ENCODE measurements at regions not wholly inside any gene's neighbourhood (a gene's known extent, or its start where the extent isn't known, plus 50 kb on each side); places are given as distances from the start of the nearest gene placed in this dataset.

- Histone ChIP-seq H3K4me3 (replicated peaks; ENCODE audit: insufficient read depth, low read length) (no peak overlapping the region), H3K27me3 (ENCODE audit: insufficient read depth, poor library complexity, severe bottlenecking) (no peaks in the 10 kb centered on the region), H3K27ac (replicated peaks) (no peak overlapping the region)
- DNase-seq (ENCODE audit: low read depth in 1 of 2, low spot score in 1 of 2), result no peak
- TF ChIP-seq GABPA (IDR thresholded peaks at IDR 0.05; ENCODE audit: low read depth) (no peak), POLR2AphosphoS5 (IDR thresholded peaks at IDR 0.05; ENCODE audit: low read depth) (no peak), SPI1 (IDR thresholded peaks at IDR 0.05; ENCODE audit: borderline replicate concordance, low read depth) (no peak), REST (IDR thresholded peaks at IDR 0.05; ENCODE audit: insufficient replicate concordance, low read depth) (no peak), CTCF (IDR thresholded peaks at IDR 0.05; ENCODE audit: insufficient read depth, low read length) (no peak)
These were observed 308.1 kb downstream of the HAPSTR1 start for GRCh38 chr16:9399573-9399972.

- no peak for TF ChIP-seq POLR2AphosphoS5 (IDR thresholded peaks at IDR 0.05; ENCODE audit: low read depth)
- no peak for TF ChIP-seq GABPA (IDR thresholded peaks at IDR 0.05; ENCODE audit: low read depth)
- TF ChIP-seq SPI1 (IDR thresholded peaks at IDR 0.05; ENCODE audit: borderline replicate concordance, low read depth), result no peak
- no peak for TF ChIP-seq REST (IDR thresholded peaks at IDR 0.05; ENCODE audit: insufficient replicate concordance, low read depth)
- no peak for TF ChIP-seq CTCF (IDR thresholded peaks at IDR 0.05; ENCODE audit: insufficient read depth, low read length)
- H3K27ac ChIP-seq (replicated peaks), result no peak overlapping the region
- no peaks in the 10 kb centered on the region for H3K27me3 ChIP-seq (ENCODE audit: insufficient read depth, poor library complexity, severe bottlenecking)
- no peak for DNase-seq (ENCODE audit: low read depth in 1 of 2, low spot score in 1 of 2)
- no peak overlapping the region for H3K4me3 ChIP-seq (replicated peaks; ENCODE audit: insufficient read depth, low read length)
These were observed 309.7 kb downstream of the HAPSTR1 start for GRCh38 chr16:9401173-9401572.

- Histone ChIP-seq H3K27ac (replicated peaks) (no peak overlapping the region), H3K27me3 (ENCODE audit: insufficient read depth, poor library complexity, severe bottlenecking) (no peaks in the 10 kb centered on the region), H3K4me3 (replicated peaks; ENCODE audit: insufficient read depth, low read length) (no peak overlapping the region)
- TF ChIP-seq CTCF (IDR thresholded peaks at IDR 0.05; ENCODE audit: insufficient read depth, low read length) (no peak), REST (IDR thresholded peaks at IDR 0.05; ENCODE audit: insufficient replicate concordance, low read depth) (peak; percentile 63)
- DNase-seq (ENCODE audit: low read depth in 1 of 2, low spot score in 1 of 2), result no peak
These were observed 310.9 kb downstream of the HAPSTR1 start for GRCh38 chr16:9402293-9402860.
